Hepatocyte (in vitro differentiated cells): ENCODE measurements at regions not wholly inside any gene's neighbourhood (a gene's known extent, or its start where the extent isn't known, plus 50 kb on each side); places are given as distances from the start of the nearest gene placed in this dataset.

ENCODE experiments used
- DNase-seq: peaks from one replicate; pipeline ENCODE4 v3.0.0-alpha.2; 2016; ENCODE audit warnings: low spot score
- H2AFZ ChIP-seq: fragments of 200-600 bp; sonication (generic); 2 replicates; pipeline ENCODE4 v1.6.0; 2016; ENCODE audit warnings: antibody characterized with exemption, mild to moderate bottlenecking
- H3K27ac ChIP-seq: fragments of 200-600 bp; sonication (generic); 2 replicates; pipeline ENCODE4 v1.5.1; 2016; ENCODE audit warnings: mild to moderate bottlenecking
- H3K27me3 ChIP-seq: fragments of 200-600 bp; sonication (generic); 2 replicates; pipeline ENCODE4 v1.6.1; 2016
- H3K36me3 ChIP-seq: fragments of 200-600 bp; sonication (generic); replicated peaks from 2 replicates; pipeline ENCODE4 v1.5.1; 2016; ENCODE audit warnings: low read depth; ENCODE audit not compliant: insufficient read depth
- H3K4me1 ChIP-seq: fragments of 200-600 bp; sonication (generic); 2 replicates; pipeline ENCODE4 v1.5.1; 2016; ENCODE audit warnings: mild to moderate bottlenecking, moderate library complexity; ENCODE audit not compliant: insufficient read depth
- H3K4me2 ChIP-seq: fragments of 200-600 bp; sonication (generic); 2 replicates; pipeline ENCODE4 v1.6.0; 2016
- H3K4me3 ChIP-seq: fragments of 200-600 bp; sonication (generic); 2 replicates; pipeline ENCODE4 v1.5.1; 2016; ENCODE audit warnings: mild to moderate bottlenecking
- H3K79me2 ChIP-seq: fragments of 200-600 bp; sonication (generic); 2 replicates; pipeline ENCODE4 v1.6.0; 2017; ENCODE audit warnings: mild to moderate bottlenecking
- H3K9me2 ChIP-seq: fragments of 200-600 bp; sonication (generic); replicated peaks from 2 replicates; pipeline ENCODE4 v1.6.0; 2017; ENCODE audit warnings: mild to moderate bottlenecking; ENCODE audit not compliant: insufficient read depth
- H3K9me3 ChIP-seq: fragments of 200-600 bp; sonication (generic); 2 replicates; pipeline ENCODE4 v1.5.1; 2016; ENCODE audit warnings: low read depth, mild to moderate bottlenecking
- H4K20me1 ChIP-seq: fragments of 200-600 bp; sonication (generic); 2 replicates; pipeline ENCODE4 v1.6.0; 2016; ENCODE audit warnings: mild to moderate bottlenecking; ENCODE audit not compliant: insufficient read depth, poor library complexity, severe bottlenecking
- EZH2 ChIP-seq: fragments of 200-600 bp; sonication (generic); IDR thresholded peaks from 2 replicates; pipeline ENCODE4 v1.6.1; 2016; ENCODE audit warnings: antibody characterized with exemption, mild to moderate bottlenecking, borderline replicate concordance
- EZH2phosphoT487 ChIP-seq: fragments of 200-600 bp; sonication (generic); IDR thresholded peaks from one replicate; pipeline ENCODE4 v1.6.1; 2018; ENCODE audit warnings: antibody characterized with exemption, mild to moderate bottlenecking, low read depth, moderate library complexity; ENCODE audit not compliant: unreplicated experiment, severe bottlenecking
- WGBS: methylation state at CpG from one replicate; pipeline ENCODE4 v1.1.6; 2016; ENCODE audit warnings: low lambda C conversion rate; ENCODE audit errors: missing lambda C conversion rate; 5-methylcytosine and 5-hydroxymethylcytosine counted together
- TF ChIP-seq, protein P1 (sequence below): fragments of 200-600 bp; sonication (generic); IDR thresholded peaks from 2 replicates; pipeline ENCODE4 v1.5.1; 2016; ENCODE audit warnings: antibody characterized with exemption, mild to moderate bottlenecking; ENCODE audit not compliant: poor library complexity

DNA sequence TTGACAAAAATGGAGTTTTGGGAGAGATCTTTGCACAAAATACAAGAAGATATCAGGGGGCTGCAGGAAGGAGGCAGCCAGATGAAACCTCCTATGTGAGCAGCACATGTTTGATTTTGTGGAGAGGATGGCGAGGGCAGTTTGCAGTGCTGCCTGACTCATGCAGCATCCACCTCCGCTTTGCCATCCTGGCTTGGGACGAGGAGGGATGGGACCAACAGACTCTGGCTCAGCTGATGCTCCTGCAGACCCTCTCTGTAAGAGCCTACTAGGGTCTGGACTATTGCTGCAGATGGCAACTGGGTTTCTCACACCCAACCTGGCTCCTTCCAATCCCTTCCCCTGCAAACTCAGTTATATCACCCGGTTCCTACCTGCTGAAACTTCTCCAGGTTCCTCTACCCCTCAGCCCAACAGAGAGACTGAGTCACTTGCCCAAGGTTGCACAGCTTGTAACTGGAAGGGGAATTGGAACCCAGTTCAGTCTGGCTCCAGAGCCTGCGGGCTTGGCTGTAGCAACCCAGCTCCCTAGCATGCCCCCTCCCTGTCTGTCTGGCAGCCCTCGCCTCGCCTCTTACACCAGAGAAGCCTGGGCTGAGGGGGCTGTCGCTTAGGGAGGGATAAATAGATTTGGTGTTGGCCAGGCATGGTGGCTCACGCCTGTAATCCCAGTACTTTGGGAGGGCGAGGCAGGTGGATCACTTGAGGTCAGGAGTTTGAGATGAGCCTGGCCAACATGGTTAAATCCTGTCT lies 205.8 kb downstream of the PTPRU start:
- no peaks in the 10 kb centered on the region for H3K79me2 ChIP-seq
- 83% methylated on average over 10 of the region's 10 CpGs for WGBS
- no peaks in the 10 kb centered on the region for H3K4me1 ChIP-seq
- no peak overlapping the region for H3K27ac ChIP-seq
- TF ChIP-seq EZH2 (no peak), EZH2phosphoT487 (no peak)
- TF ChIP-seq, protein P1, sequence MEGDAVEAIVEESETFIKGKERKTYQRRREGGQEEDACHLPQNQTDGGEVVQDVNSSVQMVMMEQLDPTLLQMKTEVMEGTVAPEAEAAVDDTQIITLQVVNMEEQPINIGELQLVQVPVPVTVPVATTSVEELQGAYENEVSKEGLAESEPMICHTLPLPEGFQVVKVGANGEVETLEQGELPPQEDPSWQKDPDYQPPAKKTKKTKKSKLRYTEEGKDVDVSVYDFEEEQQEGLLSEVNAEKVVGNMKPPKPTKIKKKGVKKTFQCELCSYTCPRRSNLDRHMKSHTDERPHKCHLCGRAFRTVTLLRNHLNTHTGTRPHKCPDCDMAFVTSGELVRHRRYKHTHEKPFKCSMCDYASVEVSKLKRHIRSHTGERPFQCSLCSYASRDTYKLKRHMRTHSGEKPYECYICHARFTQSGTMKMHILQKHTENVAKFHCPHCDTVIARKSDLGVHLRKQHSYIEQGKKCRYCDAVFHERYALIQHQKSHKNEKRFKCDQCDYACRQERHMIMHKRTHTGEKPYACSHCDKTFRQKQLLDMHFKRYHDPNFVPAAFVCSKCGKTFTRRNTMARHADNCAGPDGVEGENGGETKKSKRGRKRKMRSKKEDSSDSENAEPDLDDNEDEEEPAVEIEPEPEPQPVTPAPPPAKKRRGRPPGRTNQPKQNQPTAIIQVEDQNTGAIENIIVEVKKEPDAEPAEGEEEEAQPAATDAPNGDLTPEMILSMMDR: no peak
- H4K20me1 ChIP-seq: no peaks in the 10 kb centered on the region
- DNase-seq: no peak
- no peaks in the 10 kb centered on the region for H3K27me3 ChIP-seq
- no peaks in the 10 kb centered on the region for H3K9me3 ChIP-seq
- no peak overlapping the region for H3K4me2 ChIP-seq
- H3K4me3 ChIP-seq: no peak overlapping the region
- no peak overlapping the region for H2AFZ ChIP-seq
- no peaks in the 10 kb centered on the region for H3K9me2 ChIP-seq
- no peaks in the 10 kb centered on the region for H3K36me3 ChIP-seq

DNA sequence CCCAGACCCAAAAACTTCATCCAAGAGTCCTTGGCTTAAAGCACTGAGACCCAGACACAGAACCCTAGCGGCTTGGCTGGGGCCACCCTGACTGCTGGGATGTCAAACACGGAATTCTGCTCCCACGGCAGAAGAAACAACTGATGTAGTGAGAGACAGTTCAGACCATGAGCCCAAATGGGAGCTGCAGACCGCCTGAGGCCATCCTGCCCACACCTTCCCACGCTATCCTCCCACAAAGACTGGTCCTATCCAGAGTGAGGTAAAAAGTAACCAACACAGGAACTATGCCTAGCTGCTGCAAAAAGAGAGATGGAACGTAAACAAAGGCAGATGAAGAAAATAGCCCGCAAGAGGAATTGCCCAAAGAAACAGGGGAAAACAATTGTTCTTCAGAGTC lies 203.3 kb downstream of the PTPRU start:
- Histone ChIP-seq H3K27me3 (no peaks in the 10 kb centered on the region), H3K79me2 (no peaks in the 10 kb centered on the region), H4K20me1 (no peaks in the 10 kb centered on the region), H3K9me3 (no peaks in the 10 kb centered on the region), H3K36me3 (no peaks in the 10 kb centered on the region), H3K9me2 (no peaks in the 10 kb centered on the region), H3K4me1 (no peaks in the 10 kb centered on the region), H2AFZ (no peak overlapping the region), H3K4me3 (no peak overlapping the region), H3K4me2 (no peak overlapping the region), H3K27ac (no peak overlapping the region)
- WGBS: 78% methylated on average over 7 of the region's 7 CpGs
- DNase-seq: no peak
- no peak for TF ChIP-seq EZH2phosphoT487
- no peak for TF ChIP-seq EZH2
- TF ChIP-seq, protein P1: no peak

DNA sequence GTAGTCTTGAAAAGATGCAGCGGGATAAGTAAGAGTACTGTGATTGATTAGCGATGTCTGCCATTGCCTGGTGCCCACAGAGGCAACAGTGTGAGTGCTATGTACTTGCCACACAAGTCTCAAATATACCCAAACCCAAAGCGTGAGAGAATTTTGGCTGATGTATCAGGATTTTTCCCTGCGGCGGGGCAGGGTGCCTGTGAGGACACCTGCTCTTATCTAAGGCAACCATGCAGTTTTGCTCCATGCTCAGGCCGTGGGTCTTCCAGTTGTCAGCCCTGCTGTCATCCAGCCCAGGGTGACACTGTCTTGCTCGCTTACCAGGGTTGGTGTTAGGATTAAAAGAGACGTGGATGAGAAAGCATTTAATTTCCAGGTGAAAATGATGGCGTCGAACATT lies 202.7 kb downstream of the PTPRU start:
- H3K9me3 ChIP-seq: no peaks in the 10 kb centered on the region
- no peaks in the 10 kb centered on the region for H3K27me3 ChIP-seq
- no peaks in the 10 kb centered on the region for H3K79me2 ChIP-seq
- H4K20me1 ChIP-seq: no peaks in the 10 kb centered on the region
- 90% methylated on average over 10 of the region's 10 CpGs for WGBS
- H3K27ac ChIP-seq: no peak overlapping the region
- no peaks in the 10 kb centered on the region for H3K9me2 ChIP-seq
- no peak overlapping the region for H2AFZ ChIP-seq
- no peak overlapping the region for H3K4me3 ChIP-seq
- TF ChIP-seq, protein P1: no peak
- TF ChIP-seq EZH2 (no peak), EZH2phosphoT487 (no peak)
- H3K4me2 ChIP-seq: no peak overlapping the region
- H3K36me3 ChIP-seq: no peaks in the 10 kb centered on the region
- no peaks in the 10 kb centered on the region for H3K4me1 ChIP-seq
- DNase-seq: no peak
